22Rv1 (cell line): ENCODE measurements at regions not wholly inside any gene's neighbourhood (a gene's known extent, or its start where the extent isn't known, plus 50 kb on each side); places are given as distances from the start of the nearest gene placed in this dataset.
"Not testable (repeated sequence)": the region's sequence is repeated elsewhere in the genome, so short reads cannot be mapped to it uniquely, and the experiment has no call there.

Source experiments
- H3K27ac ChIP-seq: fragments of 450-650 bp; 2 replicates; pipeline ENCODE4 v1.5.1; 2017
- ZFX ChIP-seq: fragments of 450-650 bp; IDR thresholded peaks from 2 replicates; pipeline ENCODE4 v1.6.1; 2017; ENCODE audit warnings: antibody characterized with exemption, borderline replicate concordance
- TF ChIP-seq, protein P1 (sequence below): fragments of 450-650 bp; IDR thresholded peaks from 2 replicates; pipeline ENCODE4 v1.5.1; 2017; ENCODE audit warnings: mild to moderate bottlenecking

DNA sequence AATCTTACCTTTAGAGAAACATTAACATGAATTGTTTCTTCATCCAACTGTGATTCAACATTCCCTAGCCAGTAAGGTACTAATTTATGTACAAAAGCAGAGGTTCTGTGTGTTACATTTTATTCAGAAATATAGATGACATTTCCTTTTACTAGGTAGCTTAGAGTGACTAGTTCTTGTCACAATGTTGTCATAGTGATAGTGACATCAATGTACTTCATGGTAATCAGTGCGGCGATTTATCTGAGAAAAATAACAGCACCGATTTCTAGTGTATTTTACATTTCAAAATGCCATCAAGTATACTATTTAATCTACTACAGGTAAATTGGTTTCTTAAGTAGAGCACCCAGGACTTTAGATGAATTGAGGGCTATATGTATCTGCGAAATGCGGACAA lies 72.1 kb upstream of the DGKB start:
- H3K27ac ChIP-seq = no peak overlapping the region
- TF ChIP-seq, protein P1, sequence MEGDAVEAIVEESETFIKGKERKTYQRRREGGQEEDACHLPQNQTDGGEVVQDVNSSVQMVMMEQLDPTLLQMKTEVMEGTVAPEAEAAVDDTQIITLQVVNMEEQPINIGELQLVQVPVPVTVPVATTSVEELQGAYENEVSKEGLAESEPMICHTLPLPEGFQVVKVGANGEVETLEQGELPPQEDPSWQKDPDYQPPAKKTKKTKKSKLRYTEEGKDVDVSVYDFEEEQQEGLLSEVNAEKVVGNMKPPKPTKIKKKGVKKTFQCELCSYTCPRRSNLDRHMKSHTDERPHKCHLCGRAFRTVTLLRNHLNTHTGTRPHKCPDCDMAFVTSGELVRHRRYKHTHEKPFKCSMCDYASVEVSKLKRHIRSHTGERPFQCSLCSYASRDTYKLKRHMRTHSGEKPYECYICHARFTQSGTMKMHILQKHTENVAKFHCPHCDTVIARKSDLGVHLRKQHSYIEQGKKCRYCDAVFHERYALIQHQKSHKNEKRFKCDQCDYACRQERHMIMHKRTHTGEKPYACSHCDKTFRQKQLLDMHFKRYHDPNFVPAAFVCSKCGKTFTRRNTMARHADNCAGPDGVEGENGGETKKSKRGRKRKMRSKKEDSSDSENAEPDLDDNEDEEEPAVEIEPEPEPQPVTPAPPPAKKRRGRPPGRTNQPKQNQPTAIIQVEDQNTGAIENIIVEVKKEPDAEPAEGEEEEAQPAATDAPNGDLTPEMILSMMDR = no peak

DNA sequence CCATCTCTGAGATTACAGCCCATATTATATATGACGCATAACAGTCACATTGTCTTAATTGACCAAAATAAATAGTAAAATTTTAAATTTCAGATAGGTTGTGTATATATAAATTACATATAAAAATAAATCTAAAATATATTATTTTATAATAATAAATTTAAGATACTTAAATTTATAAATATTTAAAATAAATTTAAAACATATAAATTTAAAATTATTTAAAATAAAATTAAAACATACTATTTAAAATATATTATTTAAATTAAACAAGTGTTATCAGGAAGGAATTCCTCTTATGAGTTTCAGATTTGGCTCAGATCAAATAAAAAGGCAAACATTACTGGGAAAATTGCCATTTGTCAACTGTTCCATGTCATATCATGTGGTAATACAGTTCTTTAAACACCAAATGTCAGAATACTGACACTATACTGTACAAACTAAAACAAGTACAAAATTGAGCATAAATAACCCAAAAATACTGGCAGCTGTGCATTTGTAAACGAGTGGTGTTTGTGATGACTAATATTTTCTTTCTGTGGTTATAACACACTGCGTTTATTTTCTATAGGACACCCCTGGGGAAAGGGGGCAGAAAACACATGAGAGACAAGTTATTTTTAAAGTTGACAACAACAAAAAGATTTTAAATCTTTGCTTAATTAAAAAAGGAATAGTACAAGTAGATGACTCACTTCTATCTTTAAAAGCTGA lies 71.3 kb upstream of the DGKB start:
- TF ChIP-seq, protein P1 = no peak
- TF ChIP-seq ZFX = no peak
- no peak overlapping the region for H3K27ac ChIP-seq

DNA sequence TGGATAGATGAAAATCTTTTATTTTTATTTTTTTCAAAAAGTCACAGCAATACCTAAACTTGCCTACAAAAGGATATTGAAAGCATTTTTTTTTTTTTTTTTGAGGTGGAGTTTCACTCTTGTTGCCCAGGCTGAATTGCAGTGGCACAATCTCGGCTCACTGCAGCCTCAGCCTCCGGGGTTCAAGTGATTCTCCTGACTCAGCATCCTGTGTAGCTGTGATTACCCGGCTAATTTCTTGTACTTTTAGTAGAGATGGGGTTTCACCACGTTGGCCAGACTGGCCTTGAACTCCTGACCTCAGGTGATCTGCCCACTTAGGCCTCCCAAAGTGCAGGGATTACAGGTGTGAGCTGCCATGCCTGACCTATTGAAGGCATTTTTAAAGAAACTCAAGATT lies 69.1 kb upstream of the DGKB start:
- H3K27ac ChIP-seq = not testable (repeated sequence)

- not testable (repeated sequence) for H3K27ac ChIP-seq
Measured at GRCh38 chr7:14967376-14967775, 64.8 kb upstream of the DGKB start.

DNA sequence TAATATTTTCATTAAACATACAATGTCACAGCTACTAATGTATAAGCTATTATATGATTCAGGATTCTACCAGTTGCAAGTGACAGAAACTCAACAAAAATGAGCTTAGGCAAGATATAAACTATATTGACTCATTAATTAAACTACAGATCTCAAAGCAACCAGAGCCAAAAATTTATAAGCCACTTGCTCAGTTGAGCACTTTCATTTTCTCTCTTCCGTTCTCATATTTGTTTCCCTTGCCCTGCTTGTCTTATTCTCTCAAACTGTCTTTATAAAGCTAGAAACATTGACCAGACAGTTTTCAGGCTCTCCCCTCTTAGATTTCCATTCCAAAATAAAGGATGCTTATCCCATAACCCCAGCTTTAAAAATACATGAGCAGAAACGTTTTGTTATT lies 60.2 kb upstream of the DGKB start:
- H3K27ac ChIP-seq = no peak overlapping the region
- TF ChIP-seq, protein P1 = no peak
- TF ChIP-seq ZFX = no peak

DNA sequence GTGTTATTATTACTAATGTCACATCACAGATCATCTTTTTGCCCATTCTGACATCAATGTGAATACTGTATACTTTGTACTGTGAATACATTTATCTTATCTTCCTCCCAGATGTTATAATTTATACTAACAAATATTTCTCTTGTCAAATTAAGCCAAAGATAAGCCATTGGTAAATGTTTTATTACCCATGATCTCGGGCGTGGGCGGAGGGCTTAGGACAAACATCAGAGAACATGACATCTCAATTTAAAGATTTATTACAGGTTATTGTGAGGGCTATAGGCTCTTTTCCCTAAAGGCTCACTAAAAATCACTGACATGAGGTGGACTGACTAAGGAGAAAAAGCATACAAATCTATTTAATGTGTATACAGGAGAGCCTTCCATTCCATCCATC lies 58.2 kb upstream of the DGKB start:
- no peak overlapping the region for H3K27ac ChIP-seq

DNA sequence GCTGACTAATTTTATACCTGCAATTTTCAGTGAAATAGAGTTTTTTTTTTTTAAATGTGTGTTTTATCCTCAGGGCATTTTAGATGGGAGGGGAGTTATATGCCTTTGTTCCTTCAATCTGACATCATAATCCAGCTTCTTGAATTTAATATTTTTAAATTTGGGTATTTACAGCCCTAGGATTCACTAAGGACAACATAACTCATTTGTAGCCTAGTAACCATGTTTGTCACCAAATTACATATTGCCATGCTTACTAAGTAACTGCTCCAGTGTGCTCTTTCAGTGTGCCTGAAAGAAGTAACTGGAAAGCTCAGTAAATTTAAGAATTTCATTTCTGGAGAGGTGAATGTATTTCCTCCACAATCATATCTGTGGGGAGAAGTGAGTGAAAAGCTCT lies 56.8 kb upstream of the DGKB start:
- TF ChIP-seq, protein P1 = no peak
- no peak for TF ChIP-seq ZFX
- H3K27ac ChIP-seq = no peak overlapping the region

More for the DNA sequence above, 58.2 kb upstream of the DGKB start:
- TF ChIP-seq ZFX = no peak
- TF ChIP-seq, protein P1 = no peak

DNA sequence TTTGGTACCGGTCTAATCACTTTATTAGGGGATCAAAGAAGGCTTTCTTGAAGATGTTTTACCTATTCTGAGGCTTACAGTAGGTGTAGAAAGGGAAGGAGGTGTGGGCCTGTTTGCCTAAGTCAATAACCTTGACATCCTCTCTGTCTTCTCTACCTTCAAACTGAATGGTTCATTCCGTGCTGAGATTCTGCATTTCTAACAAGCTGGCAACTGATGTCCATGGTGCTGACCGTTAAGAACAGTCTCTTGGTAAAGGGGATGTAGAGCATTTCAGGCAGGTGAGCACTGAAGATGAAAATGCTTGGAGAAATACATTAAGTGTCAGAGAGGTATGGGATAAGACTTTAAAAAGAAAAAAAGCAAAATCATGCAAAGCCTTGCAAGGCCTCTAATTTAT lies 51.5 kb upstream of the DGKB start:
- TF ChIP-seq, protein P1 = no peak

More for the DNA sequence above, 51.5 kb upstream of the DGKB start:
- H3K27ac ChIP-seq = no peak overlapping the region
